Tibial nerve (tissue), 4 donors: ENCODE measurements at regions not wholly inside any gene's neighbourhood (a gene's known extent, or its start where the extent isn't known, plus 50 kb on each side); places are given as distances from the start of the nearest gene placed in this dataset.

Experiments used
- DNase-seq, 2 donors: peaks; one replicate each; pipeline ENCODE4 v3.0.0-alpha.2; 2019; ENCODE audit warnings: low spot score in 2 of 2
- H3K27ac ChIP-seq, 4 donors: fragments of 200-600 bp; sonication (generic) in 3 of 4; one replicate each; pipeline ENCODE4 v1.5.1; 2017 to 2019; ENCODE audit warnings: mild to moderate bottlenecking in 1 of 4
- H3K27me3 ChIP-seq, 2 donors: fragments of 200-600 bp; sonication (generic) in 1 of 2; one replicate each; pipeline versions ENCODE4 v1.5.1 to v1.6.0; 2017 to 2019
- H3K36me3 ChIP-seq, 3 donors: fragments of 200-600 bp; sonication (generic); one replicate each; pipeline ENCODE4 v1.5.1; 2018 to 2019
- H3K4me1 ChIP-seq, 4 donors: fragments of 200-600 bp; sonication (generic) in 3 of 4; one replicate each; pipeline ENCODE4 v1.5.1; 2017 to 2019
- H3K4me3 ChIP-seq, 4 donors: fragments of 200-600 bp; sonication (generic) in 3 of 4; one replicate each; pipeline ENCODE4 v1.5.1; 2017 to 2019; ENCODE audit warnings: mild to moderate bottlenecking in 1 of 4, moderate library complexity in 1 of 4
- H3K9me3 ChIP-seq, 4 donors: fragments of 200-600 bp; sonication (generic) in 3 of 4; one replicate each; pipeline ENCODE4 v1.5.1; 2017 to 2019
- CTCF ChIP-seq, 5 experiments: fragments of 200-600 bp in 3 of 5; fragments of 450-650 bp in 2 of 5; sonication (generic) in 3 of 5; IDR thresholded peaks; one replicate each; pipeline ENCODE4 v1.5.1; 2016 to 2019; ENCODE audit warnings: antibody characterized with exemption in 5 of 5, mild to moderate bottlenecking in 3 of 5, moderate library complexity in 2 of 5
- EP300 ChIP-seq, 2 donors: sonication (generic); formaldehyde crosslinking; IDR thresholded peaks; one replicate each; pipeline ENCODE4 v1.6.1; 2017; ENCODE audit warnings: antibody characterized with exemption in 2 of 2, mild to moderate bottlenecking in 1 of 2
- POLR2A ChIP-seq, 2 donors: fragments of 450-650 bp; IDR thresholded peaks; one replicate each; pipeline ENCODE4 v1.6.1; 2017; ENCODE audit warnings: antibody characterized with exemption in 2 of 2, mild to moderate bottlenecking in 2 of 2, moderate library complexity in 2 of 2
- WGBS, 2 donors: methylation state at CpG; one replicate each; pipeline ENCODE4 v1.1.5; 2018; 5-methylcytosine and 5-hydroxymethylcytosine counted together

- H3K9me3 ChIP-seq, result no peaks in the 10 kb centered on the region
- TF ChIP-seq POLR2A (IDR thresholded peaks at IDR 0.05), result no peak
- no peak for DNase-seq
- 70% methylated on average over 5 of the region's 5 CpGs for WGBS, 2 donors
- H3K27ac ChIP-seq, result no peak overlapping the region
- no peaks in the 10 kb centered on the region for H3K27me3 ChIP-seq
- no peaks in the 10 kb centered on the region for H3K36me3 ChIP-seq
- peaks cover 0 to 34% (median 17%) of the 10 kb centered on the region in 4 donors for H3K4me1 ChIP-seq
- no peak overlapping the region for H3K4me3 ChIP-seq
Measured at GRCh38 chr12:46456356-46457334, 84.1 kb upstream of the SLC38A2 start.

GRCh38 chr12:46455648-46456352, 83.2 kb upstream of the SLC38A2 start:
- H3K27me3 ChIP-seq, result no peaks in the 10 kb centered on the region
- no peaks in the 10 kb centered on the region for H3K36me3 ChIP-seq
- no peak for DNase-seq
- H3K9me3 ChIP-seq, result no peaks in the 10 kb centered on the region
- H3K27ac ChIP-seq, result no peak overlapping the region
- 84 to 88% methylated on average over 1 of the region's 1 CpG for WGBS, 2 donors
- peaks cover 0 to 29% (median 14%) of the 10 kb centered on the region in 4 donors for H3K4me1 ChIP-seq
- TF ChIP-seq EP300 (IDR thresholded peaks at IDR 0.05), result no peak
- no peak for TF ChIP-seq CTCF (IDR thresholded peaks at IDR 0.05)
- TF ChIP-seq POLR2A (IDR thresholded peaks at IDR 0.05), result no peak
- no peak overlapping the region for H3K4me3 ChIP-seq

GRCh38 chr12:46454981-46455380, 82.4 kb upstream of the SLC38A2 start:
- Histone ChIP-seq H3K4me1 (peaks cover 0 to 32% (median 17%) of the 10 kb centered on the region in 4 donors), H3K4me3 (no peak overlapping the region), H3K9me3 (no peaks in the 10 kb centered on the region), H3K27ac (no peak overlapping the region), H3K36me3 (no peaks in the 10 kb centered on the region), H3K27me3 (no peaks in the 10 kb centered on the region)
- TF ChIP-seq CTCF (IDR thresholded peaks at IDR 0.05) (no peak), POLR2A (IDR thresholded peaks at IDR 0.05) (no peak), EP300 (IDR thresholded peaks at IDR 0.05) (no peak)
- DNase-seq, result no peak
- WGBS, 2 donors, result 83 to 89% methylated on average over 1 of the region's 1 CpG

GRCh38 chr12:46453428-46453827, 80.9 kb upstream of the SLC38A2 start:
- DNase-seq, result no peak
- no peak overlapping the region for H3K27ac ChIP-seq
- no peaks in the 10 kb centered on the region for H3K36me3 ChIP-seq
- H3K9me3 ChIP-seq, result no peaks in the 10 kb centered on the region
- no peak for TF ChIP-seq POLR2A (IDR thresholded peaks at IDR 0.05)
- no peak for TF ChIP-seq EP300 (IDR thresholded peaks at IDR 0.05)
- TF ChIP-seq CTCF (IDR thresholded peaks at IDR 0.05), result no peak
- peaks cover 0 to 29% (median 10%) of the 10 kb centered on the region in 4 donors for H3K4me1 ChIP-seq
- WGBS, 2 donors, result 93 to 97% methylated on average over 3 of the region's 3 CpGs
- no peak overlapping the region for H3K4me3 ChIP-seq
- H3K27me3 ChIP-seq, result no peaks in the 10 kb centered on the region

GRCh38 chr12:46452776-46453175, 80.2 kb upstream of the SLC38A2 start:
- Histone ChIP-seq H3K4me3 (no peak overlapping the region), H3K9me3 (no peaks in the 10 kb centered on the region), H3K27ac (no peak overlapping the region), H3K27me3 (no peaks in the 10 kb centered on the region), H3K36me3 (no peaks in the 10 kb centered on the region), H3K4me1 (peaks cover 0 to 29% (median 9%) of the 10 kb centered on the region in 4 donors)
- no peak for DNase-seq
- TF ChIP-seq POLR2A (IDR thresholded peaks at IDR 0.05), result no peak
- no peak for TF ChIP-seq EP300 (IDR thresholded peaks at IDR 0.05)
- TF ChIP-seq CTCF (IDR thresholded peaks at IDR 0.05), result no peak
- WGBS, 2 donors, result 82 to 84% methylated on average over 1 of the region's 1 CpG
